ENCODE measurements at regions not wholly inside any gene's neighbourhood (a gene's known extent, or its start where the extent isn't known, plus 50 kb on each side); places are given as distances from the start of the nearest gene placed in this dataset.

DNA sequence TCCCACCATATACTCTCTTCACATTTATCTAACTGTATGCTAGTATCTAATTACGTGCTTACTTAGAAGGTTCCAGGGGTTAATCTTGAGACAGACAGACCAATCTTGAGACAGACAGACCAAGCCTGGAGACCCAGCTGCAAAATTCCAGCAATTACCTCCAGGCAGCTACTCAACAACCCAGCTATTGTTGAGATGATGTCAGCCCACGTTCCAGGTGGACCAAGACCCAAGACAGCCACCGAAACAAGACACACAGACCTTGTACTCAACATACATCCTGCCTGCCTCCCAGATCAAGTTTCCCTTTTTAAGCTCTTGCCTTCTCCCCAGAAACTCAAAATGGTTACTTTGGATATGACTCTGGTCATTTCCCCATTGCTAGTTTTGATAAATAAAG is 64.9 kb upstream of the VASH1 start:
- Histone ChIP-seq H2BK12ac (ENCODE audit: low read length in 2 of 2) (no peak overlapping the region), H3K27me3 (ENCODE audit: control insufficient read depth in 1 of 2, insufficient read depth in 1 of 2, low read length in 2 of 2) (peaks cover 15 to 19% of the 10 kb centered on the region in 2 experiments), H3K18ac (ENCODE audit: low read depth in 1 of 2, low read length in 2 of 2) (no peak overlapping the region), H4K91ac (ENCODE audit: low read length) (no peak overlapping the region), H3K36me3 (ENCODE audit: control insufficient read depth in 1 of 2, insufficient read depth in 2 of 2, low read depth in 1 of 2, low read length in 2 of 2) (no peaks in the 10 kb centered on the region), H3K9ac (ENCODE audit: low read length) (no peak overlapping the region), H2BK15ac (ENCODE audit: low read depth, poor library complexity, severe bottlenecking) (no peak overlapping the region), H4K8ac (ENCODE audit: low read length) (no peak overlapping the region), H3K79me1 (replicated peaks; ENCODE audit: low read length, poor library complexity, severe bottlenecking) (no peaks in the 10 kb centered on the region), H3K4me2 (ENCODE audit: low read length, poor library complexity, severe bottlenecking) (no peak overlapping the region), H3K4ac (ENCODE audit: low read depth in 1 of 2, low read length in 2 of 2) (no peak overlapping the region), H2AK5ac (ENCODE audit: low read length, severe bottlenecking) (no peak overlapping the region), H2BK120ac (ENCODE audit: low read depth, low read length) (no peak overlapping the region), H3K4me3 (ENCODE audit: insufficient read depth in 1 of 2, low read depth in 1 of 2, low read length in 2 of 2) (no peak overlapping the region), H2AFZ (ENCODE audit: low read depth, low read length) (no peak overlapping the region), H2BK5ac (ENCODE audit: low read depth, low read length, poor library complexity, severe bottlenecking) (no peak overlapping the region), H3K9me3 (ENCODE audit: control insufficient read depth, low read length) (no peaks in the 10 kb centered on the region), H3K27ac (ENCODE audit: low read length, poor library complexity, severe bottlenecking) (no peak overlapping the region), H3K14ac (ENCODE audit: low read length in 2 of 2) (no peak overlapping the region), H3K23ac (ENCODE audit: low read length in 2 of 2) (no peak overlapping the region), H3K4me1 (ENCODE audit: control insufficient read depth, insufficient read depth, low read depth, low read length) (no peaks in the 10 kb centered on the region)
- WGBS = 83% methylated on average over 3 of the region's 3 CpGs
- no peak for DNase-seq

DNA sequence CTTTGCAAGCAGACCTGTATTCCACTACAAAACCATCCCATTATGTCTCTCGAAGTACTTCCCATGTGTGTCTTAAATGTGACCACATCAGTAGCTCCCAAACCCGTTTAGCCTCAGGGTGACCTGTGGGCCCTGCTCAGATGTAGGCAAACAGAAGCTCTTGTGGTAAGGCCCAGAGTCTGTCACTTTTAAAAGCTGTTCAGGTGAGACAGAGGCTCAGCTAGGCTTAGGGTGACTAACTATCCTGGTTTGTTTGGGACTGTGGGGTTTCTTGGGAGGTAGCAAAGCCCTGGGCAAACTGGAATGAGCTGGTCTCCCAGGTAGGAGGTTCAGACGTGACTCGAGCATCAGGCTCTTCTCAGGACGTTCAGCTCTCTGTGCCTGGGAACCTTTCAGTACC is 64.5 kb upstream of the VASH1 start:
- no peak overlapping the region for H3K4me2 ChIP-seq (ENCODE audit: low read length, poor library complexity, severe bottlenecking)
- no peak overlapping the region for H2AK5ac ChIP-seq (ENCODE audit: low read length, severe bottlenecking)
- no peak overlapping the region for H3K27ac ChIP-seq (ENCODE audit: low read length, poor library complexity, severe bottlenecking)
- no peak for DNase-seq
- H4K91ac ChIP-seq (ENCODE audit: low read length) = no peak overlapping the region
- 78% methylated on average over 5 of the region's 5 CpGs for WGBS
- H3K36me3 ChIP-seq (ENCODE audit: control insufficient read depth in 1 of 2, insufficient read depth in 2 of 2, low read depth in 1 of 2, low read length in 2 of 2) = no peaks in the 10 kb centered on the region
- no peak overlapping the region for H3K14ac ChIP-seq (ENCODE audit: low read length in 2 of 2)
- H3K27me3 ChIP-seq (ENCODE audit: control insufficient read depth in 1 of 2, insufficient read depth in 1 of 2, low read length in 2 of 2) = peaks cover 15 to 19% of the 10 kb centered on the region in 2 experiments
- H3K4ac ChIP-seq (ENCODE audit: low read depth in 1 of 2, low read length in 2 of 2) = no peak overlapping the region
- H3K79me1 ChIP-seq (replicated peaks; ENCODE audit: low read length, poor library complexity, severe bottlenecking) = no peaks in the 10 kb centered on the region
- no peak overlapping the region for H2BK120ac ChIP-seq (ENCODE audit: low read depth, low read length)
- no peak overlapping the region for H4K8ac ChIP-seq (ENCODE audit: low read length)
- no peak overlapping the region for H3K23ac ChIP-seq (ENCODE audit: low read length in 2 of 2)
- H2AFZ ChIP-seq (ENCODE audit: low read depth, low read length) = no peak overlapping the region
- no peaks in the 10 kb centered on the region for H3K9me3 ChIP-seq (ENCODE audit: control insufficient read depth, low read length)
- H2BK5ac ChIP-seq (ENCODE audit: low read depth, low read length, poor library complexity, severe bottlenecking) = no peak overlapping the region
- no peak overlapping the region for H2BK15ac ChIP-seq (ENCODE audit: low read depth, poor library complexity, severe bottlenecking)
- H3K18ac ChIP-seq (ENCODE audit: low read depth in 1 of 2, low read length in 2 of 2) = no peak overlapping the region
- no peak overlapping the region for H3K9ac ChIP-seq (ENCODE audit: low read length)
- no peak overlapping the region for H2BK12ac ChIP-seq (ENCODE audit: low read length in 2 of 2)
- H3K4me3 ChIP-seq (ENCODE audit: insufficient read depth in 1 of 2, low read depth in 1 of 2, low read length in 2 of 2) = no peak overlapping the region
- H3K4me1 ChIP-seq (ENCODE audit: control insufficient read depth, insufficient read depth, low read depth, low read length) = no peaks in the 10 kb centered on the region

DNA sequence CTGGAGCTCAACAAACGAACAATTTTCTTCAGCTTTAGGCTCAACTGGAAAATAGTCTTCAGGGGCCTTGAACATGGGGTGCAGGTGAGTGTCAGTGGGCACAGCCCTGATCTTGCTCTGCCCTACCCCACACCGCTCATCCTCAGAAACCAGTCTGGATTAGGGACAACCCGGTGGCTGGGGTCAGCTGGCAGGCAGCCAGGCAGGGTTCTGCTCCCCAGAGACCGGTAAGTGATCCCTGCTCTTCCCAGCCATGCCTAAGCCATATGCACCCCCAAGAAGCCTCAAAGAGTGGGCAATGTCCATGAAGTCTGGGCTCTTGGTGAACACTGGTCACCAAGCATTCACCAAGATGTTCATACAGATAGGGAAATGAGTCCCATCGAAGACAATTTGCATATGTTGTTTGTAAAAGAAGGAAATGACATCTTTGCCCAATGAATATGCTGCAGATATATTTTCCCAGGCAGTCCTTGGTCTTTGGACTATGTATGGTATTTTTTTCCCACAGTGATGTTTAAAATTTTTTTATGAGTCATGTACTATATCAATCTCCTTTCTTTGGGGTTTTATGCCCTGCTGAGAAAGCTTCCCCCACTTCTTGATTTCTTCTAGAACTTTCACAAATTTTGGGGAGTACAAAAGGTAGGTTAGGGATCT is 63.9 kb upstream of the VASH1 start:
- Histone ChIP-seq H3K4ac (ENCODE audit: low read depth in 1 of 2, low read length in 2 of 2) (no peak overlapping the region), H2AK5ac (ENCODE audit: low read length, severe bottlenecking) (no peak overlapping the region), H3K9me3 (ENCODE audit: control insufficient read depth, low read length) (no peaks in the 10 kb centered on the region), H3K79me1 (replicated peaks; ENCODE audit: low read length, poor library complexity, severe bottlenecking) (no peaks in the 10 kb centered on the region), H3K23ac (ENCODE audit: low read length in 2 of 2) (no peak overlapping the region), H3K4me2 (ENCODE audit: low read length, poor library complexity, severe bottlenecking) (no peak overlapping the region), H3K27me3 (ENCODE audit: control insufficient read depth in 1 of 2, insufficient read depth in 1 of 2, low read length in 2 of 2) (peaks cover 15 to 19% of the 10 kb centered on the region in 2 experiments), H2BK5ac (ENCODE audit: low read depth, low read length, poor library complexity, severe bottlenecking) (no peak overlapping the region), H3K14ac (ENCODE audit: low read length in 2 of 2) (peak overlapping the region in 1 of 2 experiments; percentile 15), H2BK120ac (ENCODE audit: low read depth, low read length) (no peak overlapping the region), H2AFZ (ENCODE audit: low read depth, low read length) (no peak overlapping the region), H2BK15ac (ENCODE audit: low read depth, poor library complexity, severe bottlenecking) (no peak overlapping the region), H2BK12ac (ENCODE audit: low read length in 2 of 2) (no peak overlapping the region), H4K91ac (ENCODE audit: low read length) (no peak overlapping the region), H3K4me1 (ENCODE audit: control insufficient read depth, insufficient read depth, low read depth, low read length) (no peaks in the 10 kb centered on the region), H3K18ac (ENCODE audit: low read depth in 1 of 2, low read length in 2 of 2) (no peak overlapping the region), H3K9ac (ENCODE audit: low read length) (no peak overlapping the region), H4K8ac (ENCODE audit: low read length) (no peak overlapping the region), H3K4me3 (ENCODE audit: insufficient read depth in 1 of 2, low read depth in 1 of 2, low read length in 2 of 2) (no peak overlapping the region), H3K36me3 (ENCODE audit: control insufficient read depth in 1 of 2, insufficient read depth in 2 of 2, low read depth in 1 of 2, low read length in 2 of 2) (no peaks in the 10 kb centered on the region), H3K27ac (ENCODE audit: low read length, poor library complexity, severe bottlenecking) (no peak overlapping the region)
- DNase-seq = no peak
- 77% methylated on average over 5 of the region's 5 CpGs for WGBS

DNA sequence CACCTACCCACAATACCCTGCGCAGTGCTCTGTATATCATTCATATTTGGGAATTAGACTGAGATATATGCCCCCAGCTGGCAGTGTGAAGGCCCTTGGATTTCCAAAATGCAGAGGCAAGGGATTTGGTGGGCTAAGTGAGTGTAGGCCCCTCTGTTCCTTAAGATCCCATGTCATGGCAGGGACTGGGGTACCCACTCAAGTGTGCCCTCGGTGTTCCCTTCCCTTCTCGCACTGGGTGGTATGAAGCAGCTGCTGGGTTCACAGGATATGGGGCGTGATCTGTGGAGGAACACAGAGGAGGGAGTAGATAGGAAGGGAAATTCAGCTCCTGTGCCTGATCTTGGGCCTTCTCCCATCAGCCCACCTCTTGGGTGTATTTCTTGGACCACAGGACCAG is 63.1 kb upstream of the VASH1 start:
- Histone ChIP-seq H3K4me2 (ENCODE audit: low read length, poor library complexity, severe bottlenecking) (no peak overlapping the region), H4K91ac (ENCODE audit: low read length) (no peak overlapping the region), H3K27ac (ENCODE audit: low read length, poor library complexity, severe bottlenecking) (no peak overlapping the region), H3K9ac (ENCODE audit: low read length) (no peak overlapping the region), H2BK120ac (ENCODE audit: low read depth, low read length) (no peak overlapping the region), H3K23ac (ENCODE audit: low read length in 2 of 2) (no peak overlapping the region), H2BK12ac (ENCODE audit: low read length in 2 of 2) (no peak overlapping the region), H3K4ac (ENCODE audit: low read depth in 1 of 2, low read length in 2 of 2) (no peak overlapping the region), H2BK5ac (ENCODE audit: low read depth, low read length, poor library complexity, severe bottlenecking) (no peak overlapping the region), H2AK5ac (ENCODE audit: low read length, severe bottlenecking) (no peak overlapping the region), H3K4me1 (ENCODE audit: control insufficient read depth, insufficient read depth, low read depth, low read length) (no peaks in the 10 kb centered on the region), H2BK15ac (ENCODE audit: low read depth, poor library complexity, severe bottlenecking) (no peak overlapping the region), H2AFZ (ENCODE audit: low read depth, low read length) (no peak overlapping the region), H3K36me3 (ENCODE audit: control insufficient read depth in 1 of 2, insufficient read depth in 2 of 2, low read depth in 1 of 2, low read length in 2 of 2) (no peaks in the 10 kb centered on the region), H3K14ac (ENCODE audit: low read length in 2 of 2) (no peak overlapping the region), H3K9me3 (ENCODE audit: control insufficient read depth, low read length) (no peaks in the 10 kb centered on the region), H3K27me3 (ENCODE audit: control insufficient read depth in 1 of 2, insufficient read depth in 1 of 2, low read length in 2 of 2) (peaks cover 15 to 19% of the 10 kb centered on the region in 2 experiments), H3K79me1 (replicated peaks; ENCODE audit: low read length, poor library complexity, severe bottlenecking) (no peaks in the 10 kb centered on the region), H3K18ac (ENCODE audit: low read depth in 1 of 2, low read length in 2 of 2) (no peak overlapping the region), H3K4me3 (ENCODE audit: insufficient read depth in 1 of 2, low read depth in 1 of 2, low read length in 2 of 2) (no peak overlapping the region), H4K8ac (ENCODE audit: low read length) (no peak overlapping the region)
- DNase-seq = no peak
- 86% methylated on average over 4 of the region's 4 CpGs for WGBS
